ENCODE measurements at regions not wholly inside any gene's neighbourhood (a gene's known extent, or its start where the extent isn't known, plus 50 kb on each side); places are given as distances from the start of the nearest gene placed in this dataset.

GRCh38 chr17:411421-412120 is 59.0 kb upstream of the RPH3AL start:
- Histone ChIP-seq H3K9ac (ENCODE audit: low read depth, low read length) (no peak overlapping the region), H3K4me3 (ENCODE audit: low read depth, low read length) (no peak overlapping the region), H3K9me3 (ENCODE audit: control insufficient read depth, insufficient read depth, low read length) (no peaks in the 10 kb centered on the region), H3K36me3 (ENCODE audit: control insufficient read depth, insufficient read depth, low read length) (no peaks in the 10 kb centered on the region), H3K4me1 (ENCODE audit: control insufficient read depth, insufficient read depth, low read length) (peaks cover 7% of the 10 kb centered on the region), H3K27me3 (ENCODE audit: control insufficient read depth, insufficient read depth, low read length) (no peaks in the 10 kb centered on the region)

GRCh38 chr17:410543-411401 is 58.2 kb upstream of the RPH3AL start:
- Histone ChIP-seq H3K9me3 (ENCODE audit: control insufficient read depth, insufficient read depth, low read length) (no peaks in the 10 kb centered on the region), H3K9ac (ENCODE audit: low read depth, low read length) (peak overlapping the region; percentile 60), H3K36me3 (ENCODE audit: control insufficient read depth, insufficient read depth, low read length) (no peaks in the 10 kb centered on the region), H3K4me3 (ENCODE audit: low read depth, low read length) (peak overlapping the region; percentile 79), H3K27me3 (ENCODE audit: control insufficient read depth, insufficient read depth, low read length) (no peaks in the 10 kb centered on the region), H3K4me1 (ENCODE audit: control insufficient read depth, insufficient read depth, low read length) (peaks cover 7% of the 10 kb centered on the region)

GRCh38 chr17:409848-410542 is 57.4 kb upstream of the RPH3AL start:
- peak overlapping the region; percentile 73 for H3K9ac ChIP-seq (ENCODE audit: low read depth, low read length)

DNA sequence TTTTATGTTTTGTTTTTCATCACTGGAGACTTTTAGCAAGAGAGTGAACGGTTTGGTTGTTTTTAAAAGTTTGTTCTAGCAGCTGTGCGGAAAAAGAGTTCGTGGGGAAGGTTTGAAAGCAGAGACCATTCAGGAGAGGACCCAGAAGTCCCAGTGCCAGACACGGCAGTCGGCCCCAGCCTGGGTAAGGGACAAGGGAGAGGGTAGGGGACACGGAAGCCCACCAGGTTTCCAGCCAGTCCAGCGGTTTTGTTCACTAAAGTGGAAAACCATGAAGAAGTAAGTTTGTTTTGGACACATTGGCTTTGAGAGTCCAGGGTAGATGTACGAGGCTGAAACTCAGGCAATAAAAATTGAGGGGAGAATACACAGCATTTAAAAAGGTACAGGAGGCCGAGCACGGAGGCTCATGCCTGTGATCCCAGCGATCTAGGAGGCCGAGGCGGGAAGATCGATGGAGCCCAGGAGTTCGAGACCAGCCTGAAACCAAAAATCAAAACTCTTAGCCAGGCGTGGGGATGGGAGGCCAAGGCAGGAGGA is 56.8 kb upstream of the RPH3AL start:
- Histone ChIP-seq H3K27me3 (ENCODE audit: control insufficient read depth, insufficient read depth, low read length) (no peaks in the 10 kb centered on the region), H3K4me3 (ENCODE audit: low read depth, low read length) (peak overlapping the region; percentile 55), H3K4me1 (ENCODE audit: control insufficient read depth, insufficient read depth, low read length) (peaks cover 7% of the 10 kb centered on the region), H3K36me3 (ENCODE audit: control insufficient read depth, insufficient read depth, low read length) (no peaks in the 10 kb centered on the region), H3K9ac (ENCODE audit: low read depth, low read length) (peak overlapping the region; percentile 73), H3K9me3 (ENCODE audit: control insufficient read depth, insufficient read depth, low read length) (no peaks in the 10 kb centered on the region)

More at GRCh38 chr17:409848-410542, 57.4 kb upstream of the RPH3AL start:
- Histone ChIP-seq H3K9me3 (ENCODE audit: control insufficient read depth, insufficient read depth, low read length) (no peaks in the 10 kb centered on the region), H3K27me3 (ENCODE audit: control insufficient read depth, insufficient read depth, low read length) (no peaks in the 10 kb centered on the region), H3K4me1 (ENCODE audit: control insufficient read depth, insufficient read depth, low read length) (peaks cover 7% of the 10 kb centered on the region), H3K4me3 (ENCODE audit: low read depth, low read length) (peak overlapping the region; percentile 79), H3K36me3 (ENCODE audit: control insufficient read depth, insufficient read depth, low read length) (no peaks in the 10 kb centered on the region)

- no peak overlapping the region for H3K4me3 ChIP-seq (ENCODE audit: low read depth, low read length)
- no peaks in the 10 kb centered on the region for H3K27me3 ChIP-seq (ENCODE audit: control insufficient read depth, insufficient read depth, low read length)
- no peaks in the 10 kb centered on the region for H3K4me1 ChIP-seq (ENCODE audit: control insufficient read depth, insufficient read depth, low read length)
- H3K36me3 ChIP-seq (ENCODE audit: control insufficient read depth, insufficient read depth, low read length) = no peaks in the 10 kb centered on the region
- H3K9ac ChIP-seq (ENCODE audit: low read depth, low read length) = no peak overlapping the region
- H3K9me3 ChIP-seq (ENCODE audit: control insufficient read depth, insufficient read depth, low read length) = no peaks in the 10 kb centered on the region
Observed at GRCh38 chr17:404703-405102, 52.1 kb upstream of the RPH3AL start.

All from iPS-15b (cell line).